HG03025 (cell line): ENCODE measurements at regions not wholly inside any gene's neighbourhood (a gene's known extent, or its start where the extent isn't known, plus 50 kb on each side); places are given as distances from the start of the nearest gene placed in this dataset.
"Not testable (repeated sequence)": the region's sequence is repeated elsewhere in the genome, so short reads cannot be mapped to it uniquely, and the experiment has no call there.

Experiments used
- ATAC-seq: cut with Tn5 transposase; IDR thresholded peaks from one replicate; pipeline ENCODE4 v1.9.1; 2021; ENCODE audit warnings: mild to moderate bottlenecking, moderate library complexity; ENCODE audit not compliant: unreplicated experiment, low FRiP score

GRCh38 chr18:22499421-22499820, 81.7 kb upstream of the CTAGE1 start:
- ATAC-seq = no peak

GRCh38 chr18:22503803-22504202, 86.1 kb upstream of the CTAGE1 start:
- ATAC-seq = no peak

- no peak for ATAC-seq
Measured at GRCh38 chr18:22504251-22505030, 86.7 kb upstream of the CTAGE1 start.

GRCh38 chr18:22505141-22505591, 87.5 kb upstream of the CTAGE1 start:
- no peak for ATAC-seq

GRCh38 chr18:22507055-22507454, 89.3 kb upstream of the CTAGE1 start:
- no peak for ATAC-seq

GRCh38 chr18:22509423-22509822, 91.7 kb upstream of the CTAGE1 start:
- no peak for ATAC-seq

- ATAC-seq = no peak
Measured at GRCh38 chr18:22510697-22511096, 93.0 kb upstream of the CTAGE1 start.

GRCh38 chr18:22513721-22514481, 96.2 kb upstream of the CTAGE1 start:
- no peak for ATAC-seq

- ATAC-seq = no peak
Measured at GRCh38 chr18:22514655-22515054, 96.9 kb upstream of the CTAGE1 start.

- no peak for ATAC-seq
Measured at GRCh38 chr18:22515250-22515649, 97.5 kb upstream of the CTAGE1 start.

GRCh38 chr18:22517356-22517755, 99.6 kb upstream of the CTAGE1 start:
- ATAC-seq = no peak

GRCh38 chr18:22521026-22521707, 103.5 kb upstream of the CTAGE1 start:
- ATAC-seq = no peak

GRCh38 chr18:22523481-22523880, 105.8 kb upstream of the CTAGE1 start:
- no peak for ATAC-seq

- no peak for ATAC-seq
Measured at GRCh38 chr18:22524783-22525182, 107.1 kb upstream of the CTAGE1 start.

- ATAC-seq = no peak
Measured at GRCh38 chr18:22525313-22525712, 107.6 kb upstream of the CTAGE1 start.

GRCh38 chr18:22525883-22526282, 108.2 kb upstream of the CTAGE1 start:
- no peak for ATAC-seq

GRCh38 chr18:22528291-22528690, 110.6 kb upstream of the CTAGE1 start:
- ATAC-seq = no peak

GRCh38 chr18:22534706-22535105, 117.0 kb upstream of the CTAGE1 start:
- not testable (repeated sequence) for ATAC-seq

- ATAC-seq = no peak
Measured at GRCh38 chr18:22536558-22536957, 118.8 kb upstream of the CTAGE1 start.

GRCh38 chr18:22538426-22538825, 120.7 kb upstream of the CTAGE1 start:
- ATAC-seq = no peak

- no peak for ATAC-seq
Measured at GRCh38 chr18:22539051-22539765, 121.5 kb upstream of the CTAGE1 start.
